ENCODE measurements at regions not wholly inside any gene's neighbourhood (a gene's known extent, or its start where the extent isn't known, plus 50 kb on each side); places are given as distances from the start of the nearest gene placed in this dataset.

DNA sequence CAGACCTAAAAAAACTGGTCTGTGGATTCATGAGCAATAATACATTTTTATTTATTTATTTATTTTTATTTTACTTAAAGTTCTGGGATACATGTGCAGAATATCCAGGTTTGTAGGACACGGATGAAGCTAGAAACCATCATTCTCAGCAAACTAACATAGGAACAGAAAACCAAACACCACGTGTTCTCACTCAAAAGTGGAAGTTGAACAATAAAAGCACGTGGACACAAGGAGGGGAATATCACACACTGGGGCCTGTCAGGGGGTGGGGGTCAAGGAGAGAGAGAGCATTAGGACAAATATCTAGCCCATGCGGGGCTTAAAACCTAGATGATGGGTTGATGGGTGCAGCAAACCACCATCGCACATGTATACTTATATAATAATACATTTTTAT is 705.9 kb downstream of the RAB28 start:
- 13% methylated on average over 5 of the region's 5 CpGs for WGBS (ENCODE audit: low lambda C conversion rate)
- TF ChIP-seq SIX1 (CRISPR knock-in tag; IDR thresholded peaks at IDR 0.05; ENCODE audit: borderline replicate concordance) (no peak), MNT (IDR thresholded peaks at IDR 0.05) (peak; percentile 97), ZNF724P (CRISPR knock-in tag; IDR thresholded peaks at IDR 0.05; ENCODE audit: borderline replicate concordance) (no peak)

DNA sequence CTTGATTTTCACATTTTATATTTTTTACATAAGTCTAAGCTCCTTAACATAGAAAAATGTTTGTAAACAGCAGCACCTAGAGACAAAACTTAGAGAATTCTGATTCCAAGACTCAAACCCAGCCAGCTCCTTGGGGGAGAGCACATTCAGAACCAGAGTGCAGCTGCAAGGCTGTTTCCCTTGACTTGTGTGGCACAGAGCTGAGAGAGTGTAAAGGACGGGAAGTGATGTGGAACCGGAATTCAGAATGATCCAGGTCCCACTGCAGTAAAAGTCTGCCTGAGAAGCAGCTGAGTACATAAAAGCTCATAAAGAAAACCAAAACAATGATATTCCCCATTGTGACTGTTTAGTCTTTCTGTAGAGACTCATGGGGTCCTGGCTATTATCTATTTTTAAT is 713.8 kb downstream of the RAB28 start:
- H4K20me1 ChIP-seq (ENCODE audit: insufficient read depth, low read length): no peaks in the 10 kb centered on the region
- in situ Hi-C loops (cut with HindIII; ENCODE audit: extremely low pct_ligation_motif_present, low pct_unique_long_range_greater_than_20kb) (no loop called here), intact Hi-C loops (cut with micrococcal nuclease; ENCODE audit: unreplicated experiment) (no loop called here)
- H3K4me2 ChIP-seq (ENCODE audit: low read depth, low read length): no peak overlapping the region
- no peak for ATAC-seq
- no TSS peak for BruUV-seq (replicated peaks)
- ChIA-PET CTCF (ENCODE audit: low intra/inter-chr PET ratio, low total read pairs) (no interaction called here), POLR2A (no interaction called here)
- no peak overlapping the region for H3K4me3 ChIP-seq (replicated peaks in 1 of 3; ENCODE audit: insufficient read depth in 1 of 3, low read depth in 2 of 3, low read length in 3 of 3)
- no peaks in the 10 kb centered on the region for H3K27me3 ChIP-seq (ENCODE audit: control insufficient read depth in 1 of 2, insufficient read depth in 2 of 2, low read length in 2 of 2)
- H3K9me3 ChIP-seq (ENCODE audit: low read length): no peaks in the 10 kb centered on the region
- no peak overlapping the region for H2AFZ ChIP-seq (ENCODE audit: low read length)
- H3K4me1 ChIP-seq (ENCODE audit: insufficient read depth, low read length): no peaks in the 10 kb centered on the region
- no peak overlapping the region for H3K9ac ChIP-seq (ENCODE audit: insufficient read depth, low read depth, low read length)
- WGBS (ENCODE audit: low lambda C conversion rate): 4% methylated on average over 2 of the region's 2 CpGs
- H3K79me2 ChIP-seq (ENCODE audit: insufficient read depth, low read length): no peaks in the 10 kb centered on the region
- H3K27ac ChIP-seq (ENCODE audit: extremely low read length, insufficient read depth, low read length): no peak overlapping the region
- FAIRE-seq: no peak
- DNase-seq (ENCODE audit: low spot score): no peak
- H3K36me3 ChIP-seq (replicated peaks in 1 of 2; ENCODE audit: control insufficient read depth in 1 of 2, insufficient read depth in 2 of 2, low read length in 2 of 2): no peaks in the 10 kb centered on the region
- no peak for TF ChIP-seq ZNF768 (CRISPR knock-in tag; IDR thresholded peaks at IDR 0.05)
- TF ChIP-seq ZNF451 (CRISPR knock-in tag; IDR thresholded peaks at IDR 0.05): no peak
- TF ChIP-seq HOXA7 (CRISPR knock-in tag; IDR thresholded peaks at IDR 0.05): no peak
- TF ChIP-seq WIZ (CRISPR knock-in tag; IDR thresholded peaks at IDR 0.05): no peak
- no peak for TF ChIP-seq ZNF407 (CRISPR knock-in tag; IDR thresholded peaks at IDR 0.05; ENCODE audit: not compliant biosample characterization)
- TF ChIP-seq, protein P1, sequence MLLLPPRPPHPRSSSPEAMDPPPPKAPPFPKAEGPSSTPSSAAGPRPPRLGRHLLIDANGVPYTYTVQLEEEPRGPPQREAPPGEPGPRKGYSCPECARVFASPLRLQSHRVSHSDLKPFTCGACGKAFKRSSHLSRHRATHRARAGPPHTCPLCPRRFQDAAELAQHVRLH (CRISPR knock-in tag; IDR thresholded peaks at IDR 0.05; ENCODE audit: borderline replicate concordance, low read depth): no peak
- TF ChIP-seq KDM3A (CRISPR knock-in tag; IDR thresholded peaks at IDR 0.05; ENCODE audit: low read depth): no peak

More for the DNA sequence above, 705.9 kb downstream of the RAB28 start:
- Histone ChIP-seq H3K4me3 (replicated peaks in 1 of 3; ENCODE audit: insufficient read depth in 1 of 3, low read depth in 2 of 3, low read length in 3 of 3) (no peak overlapping the region), H3K27ac (ENCODE audit: extremely low read length, insufficient read depth, low read length) (no peak overlapping the region), H3K4me1 (ENCODE audit: insufficient read depth, low read length) (no peaks in the 10 kb centered on the region), H3K9me3 (ENCODE audit: low read length) (no peaks in the 10 kb centered on the region), H4K20me1 (ENCODE audit: insufficient read depth, low read length) (no peaks in the 10 kb centered on the region), H3K79me2 (ENCODE audit: insufficient read depth, low read length) (no peaks in the 10 kb centered on the region), H3K36me3 (replicated peaks in 1 of 2; ENCODE audit: control insufficient read depth in 1 of 2, insufficient read depth in 2 of 2, low read length in 2 of 2) (no peaks in the 10 kb centered on the region), H3K9ac (ENCODE audit: insufficient read depth, low read depth, low read length) (no peak overlapping the region), H2AFZ (ENCODE audit: low read length) (no peak overlapping the region), H3K4me2 (ENCODE audit: low read depth, low read length) (no peak overlapping the region), H3K27me3 (ENCODE audit: control insufficient read depth in 1 of 2, insufficient read depth in 2 of 2, low read length in 2 of 2) (no peaks in the 10 kb centered on the region)
- intact Hi-C loops (cut with micrococcal nuclease; ENCODE audit: unreplicated experiment): no loop called here
- POLR2A ChIA-PET: no interaction called here
- ATAC-seq (no peak), FAIRE-seq (no peak), DNase-seq (ENCODE audit: low spot score) (no peak)
- CTCF ChIA-PET (ENCODE audit: low intra/inter-chr PET ratio, low total read pairs): no interaction called here
- in situ Hi-C loops (cut with HindIII; ENCODE audit: extremely low pct_ligation_motif_present, low pct_unique_long_range_greater_than_20kb): no loop called here
- BruUV-seq (replicated peaks): no TSS peak

All from HepG2 (cell line).